B cell (primary cell): ENCODE measurements at regions not wholly inside any gene's neighbourhood (a gene's known extent, or its start where the extent isn't known, plus 50 kb on each side); places are given as distances from the start of the nearest gene placed in this dataset.

Source experiments
- ATAC-seq: fragments of 200-7000 bp; cut with Tn5 transposase; one replicate; pipeline ENCODE4 v1.10.0; 2021; ENCODE audit warnings: low read depth, mild to moderate bottlenecking, moderate number of reproducible peaks, moderate library complexity
- CTCF ChIA-PET: fragments of 350-600 bp; sonication (Branson Sonifier 250); formaldehyde crosslinking; loops from one replicate; lab custom pipeline; 2021; ENCODE audit warnings: antibody characterized with exemption, inconsistent platforms; lab: Charles Lee
- POLR2A ChIA-PET: fragments of 350-600 bp; sonication (Branson Sonifier 250); formaldehyde crosslinking; loops from one replicate; lab custom pipeline; 2021; ENCODE audit warnings: antibody characterized with exemption; lab: Charles Lee
- DNase-seq: peaks from one replicate; pipeline ENCODE4 v3.0.0; 2013
- H2AFZ ChIP-seq: 2 replicates; pipeline ENCODE4 v1.6.1; 2012; ENCODE audit warnings: mild to moderate bottlenecking, low read depth, low read length; ENCODE audit not compliant: insufficient read depth, poor library complexity, severe bottlenecking
- H3K27ac ChIP-seq, 2 donors: 1 replicate in 1 of 2; 2 replicates in 1 of 2; pipeline ENCODE4 v1.5.1; 2012 to 2013; ENCODE audit warnings: low read length in 2 of 2, mild to moderate bottlenecking in 2 of 2, moderate library complexity in 1 of 2
- H3K27me3 ChIP-seq, 4 experiments: fragments of 200-600 bp in 1 of 4; sonication (generic) in 1 of 4; replicated peaks in 1 of 4; 1 replicate in 2 of 4; 2 replicates in 2 of 4; pipeline versions ENCODE4 v1.6.1 to v1.7.0; 2013 to 2016; ENCODE audit warnings: low read length in 3 of 4, mild to moderate bottlenecking in 2 of 4, mixed read lengths in 1 of 4, moderate library complexity in 1 of 4; ENCODE audit not compliant: insufficient read depth in 4 of 4, control insufficient read depth in 3 of 4; ENCODE audit errors: control extremely low read depth in 1 of 4
- H3K36me3 ChIP-seq, 2 experiments: replicated peaks in 1 of 2; 1 replicate in 1 of 2; 2 replicates in 1 of 2; pipeline versions ENCODE4 v1.6.1 to v1.7.1; 2013; ENCODE audit warnings: low read length in 1 of 2; ENCODE audit not compliant: insufficient read depth in 2 of 2, control insufficient read depth in 1 of 2; ENCODE audit errors: control extremely low read depth in 1 of 2, extremely low read depth in 1 of 2
- H3K4me1 ChIP-seq, 2 donors: fragments of 200-600 bp in 1 of 2; sonication (generic) in 1 of 2; 1 replicate in 1 of 2; 2 replicates in 1 of 2; pipeline versions ENCODE4 v1.5.1 to v1.6.1; 2013 to 2017; ENCODE audit warnings: low read length in 2 of 2; ENCODE audit not compliant: control insufficient read depth in 2 of 2, insufficient read depth in 2 of 2
- H3K4me2 ChIP-seq: replicated peaks from 2 replicates; pipeline ENCODE3; 2012; ENCODE audit warnings: mild to moderate bottlenecking, low read depth, low read length; ENCODE audit not compliant: poor library complexity, severe bottlenecking
- H3K4me3 ChIP-seq, 5 experiments: fragments of 200-600 bp in 1 of 5; sonication (generic) in 1 of 5; 1 replicate in 3 of 5; 2 replicates in 2 of 5; pipeline versions ENCODE4 v1.5.1 to v1.7.0; 2011 to 2016; ENCODE audit warnings: low read length in 4 of 5, mild to moderate bottlenecking in 4 of 5, low read depth in 2 of 5, control low read depth in 1 of 5, moderate library complexity in 1 of 5; ENCODE audit not compliant: insufficient read depth in 1 of 5; ENCODE audit errors: control extremely low read depth in 1 of 5, extremely low read depth in 1 of 5
- H3K79me2 ChIP-seq: fragments of 200-600 bp; sonication (generic); one replicate; pipeline ENCODE4 v1.6.0; 2016; ENCODE audit warnings: low read length; ENCODE audit not compliant: control insufficient read depth, insufficient read depth
- H3K9ac ChIP-seq: fragments of 200-600 bp; sonication (generic); 2 replicates; pipeline ENCODE4 v1.6.1; 2017; ENCODE audit warnings: mild to moderate bottlenecking, low read length, moderate library complexity
- H3K9me3 ChIP-seq, 3 donors: one replicate each; pipeline versions ENCODE4 v1.6.1 to v1.7.1; 2013; ENCODE audit warnings: low read length in 2 of 3; ENCODE audit not compliant: control insufficient read depth in 2 of 3, insufficient read depth in 1 of 3; ENCODE audit errors: control extremely low read depth in 1 of 3
- H4K20me1 ChIP-seq: 2 replicates; pipeline ENCODE4 v1.6.0; 2012; ENCODE audit warnings: mild to moderate bottlenecking, low read length; ENCODE audit not compliant: insufficient read depth, control insufficient read depth, poor library complexity, severe bottlenecking
- H3K27ac Mint-ChIP-seq: one replicate; pipeline ENCODE4 v1.8.0; 2021; ENCODE audit warnings: mixed read lengths
- H3K27me3 Mint-ChIP-seq: one replicate; pipeline ENCODE4 v1.8.0; 2021; ENCODE audit warnings: mixed read lengths
- H3K4me1 Mint-ChIP-seq: one replicate; pipeline ENCODE4 v1.8.0; 2021; ENCODE audit warnings: mixed read lengths
- H3K4me3 Mint-ChIP-seq: one replicate; pipeline ENCODE4 v1.8.0; 2021; ENCODE audit warnings: mixed read lengths
- H3K9me3 Mint-ChIP-seq: one replicate; pipeline ENCODE4 v1.8.0; 2022; ENCODE audit warnings: mixed read lengths; ENCODE audit not compliant: insufficient read depth
- CTCF ChIP-seq: fragments of 200-600 bp; IDR thresholded peaks from one replicate; pipeline ENCODE4 v1.8.0; 2022; ENCODE audit warnings: antibody characterized with exemption, mild to moderate bottlenecking
- EZH2 ChIP-seq: IDR thresholded peaks from 2 replicates; pipeline ENCODE4 v1.6.1; 2012; ENCODE audit warnings: borderline replicate concordance, low read depth, mild to moderate bottlenecking, moderate library complexity, low read length; ENCODE audit not compliant: insufficient read depth, poor library complexity, severe bottlenecking
- WGBS: methylation state at CpG from one replicate; pipeline ENCODE4 v1.1.5; 2013; ENCODE audit warnings: missing lambda C conversion rate; ENCODE audit not compliant: insufficient coverage; 5-methylcytosine and 5-hydroxymethylcytosine counted together
- intact Hi-C: fragments of 100-400 bp; cut with micrococcal nuclease; formaldehyde crosslinking; loops from one replicate; pipeline ENCODE4 v1.10.0; 2022

- no peak for DNase-seq
- TF ChIP-seq CTCF (no peak), EZH2 (no peak)
- ChIA-PET POLR2A (no interaction called here), CTCF (no interaction called here)
- no peaks in the 10 kb centered on the region for H3K27me3 Mint-ChIP-seq
- intact Hi-C loops = no loop called here
- no peak overlapping the region for H2AFZ ChIP-seq
- peaks cover 0 to 8% (median 0%) of the 10 kb centered on the region in 3 donors for H3K9me3 ChIP-seq
- H3K9ac ChIP-seq = no peak overlapping the region
- no peak overlapping the region for H3K4me3 ChIP-seq
- no peak for ATAC-seq
- no CpG with 5 or more reads among the region's 3 CpGs for WGBS
- no peaks in the 10 kb centered on the region for H3K4me1 ChIP-seq
- H3K4me3 Mint-ChIP-seq = no peak overlapping the region
- H3K27me3 ChIP-seq = no peaks in the 10 kb centered on the region
- no peaks in the 10 kb centered on the region for H3K36me3 ChIP-seq
- H3K4me1 Mint-ChIP-seq = no peaks in the 10 kb centered on the region
- H3K79me2 ChIP-seq = no peaks in the 10 kb centered on the region
- H3K9me3 Mint-ChIP-seq = no peaks in the 10 kb centered on the region
- H3K4me2 ChIP-seq = no peak overlapping the region
- H3K27ac Mint-ChIP-seq = no peak overlapping the region
- H4K20me1 ChIP-seq = no peaks in the 10 kb centered on the region
- H3K27ac ChIP-seq = no peak overlapping the region
Measured at GRCh38 chr13:37195621-37196020, 90.2 kb upstream of the CSNK1A1L start.

GRCh38 chr13:37194428-37194861 is 89.0 kb upstream of the CSNK1A1L start:
- H3K27me3 ChIP-seq = no peaks in the 10 kb centered on the region
- no peak overlapping the region for H3K27ac ChIP-seq
- no peak overlapping the region for H3K4me3 ChIP-seq
- no peaks in the 10 kb centered on the region for H3K4me1 Mint-ChIP-seq
- no peak for DNase-seq
- no CpG with 5 or more reads among the region's 1 CpG for WGBS
- peaks cover 2% of the 10 kb centered on the region for H3K9me3 Mint-ChIP-seq
- no peak overlapping the region for H2AFZ ChIP-seq
- H3K79me2 ChIP-seq = no peaks in the 10 kb centered on the region
- no peak overlapping the region for H3K4me3 Mint-ChIP-seq
- H3K4me2 ChIP-seq = no peak overlapping the region
- no peaks in the 10 kb centered on the region for H3K4me1 ChIP-seq
- no peaks in the 10 kb centered on the region for H4K20me1 ChIP-seq
- no peak overlapping the region for H3K9ac ChIP-seq
- peaks cover 0 to 8% (median 0%) of the 10 kb centered on the region in 3 donors for H3K9me3 ChIP-seq
- no peak overlapping the region for H3K27ac Mint-ChIP-seq
- H3K27me3 Mint-ChIP-seq = no peaks in the 10 kb centered on the region
- ATAC-seq = no peak
- intact Hi-C loops = no loop called here
- ChIA-PET POLR2A (no interaction called here), CTCF (no interaction called here)
- no peak for TF ChIP-seq EZH2
- TF ChIP-seq CTCF = no peak
- no peaks in the 10 kb centered on the region for H3K36me3 ChIP-seq
